ENCODE measurements at regions not wholly inside any gene's neighbourhood (a gene's known extent, or its start where the extent isn't known, plus 50 kb on each side); places are given as distances from the start of the nearest gene placed in this dataset.

- H3K27me3 ChIP-seq (ENCODE audit: insufficient read depth, low read length), result no peaks in the 10 kb centered on the region
- no peaks in the 10 kb centered on the region for H3K79me2 ChIP-seq (ENCODE audit: control insufficient read depth, insufficient read depth, low read length, poor library complexity)
- H3K18ac ChIP-seq (ENCODE audit: low read length), result no peak overlapping the region
- no peak overlapping the region for H4K91ac ChIP-seq (ENCODE audit: low read depth, low read length)
- H3K27ac ChIP-seq (ENCODE audit: low read depth, low read length), result no peak overlapping the region
- no peak overlapping the region for H4K8ac ChIP-seq (ENCODE audit: low read depth, low read length)
- H3K4me2 ChIP-seq (ENCODE audit: low read length), result no peak overlapping the region
- H2BK5ac ChIP-seq (ENCODE audit: low read depth, low read length, poor library complexity), result no peak overlapping the region
- H3K14ac ChIP-seq (ENCODE audit: low read length), result no peak overlapping the region
- no peak overlapping the region for H3K9ac ChIP-seq (ENCODE audit: low read length)
- no peak overlapping the region for H2AK5ac ChIP-seq (ENCODE audit: low read length)
- no peak overlapping the region for H2AFZ ChIP-seq (ENCODE audit: insufficient read depth, low read length, poor library complexity)
- H3K4ac ChIP-seq (ENCODE audit: low read depth, low read length), result no peak overlapping the region
- H2BK12ac ChIP-seq (ENCODE audit: low read length), result no peak overlapping the region
- no peaks in the 10 kb centered on the region for H3K36me3 ChIP-seq (ENCODE audit: control insufficient read depth in 1 of 2, insufficient read depth in 2 of 2, low read length in 2 of 2)
- H2BK120ac ChIP-seq (ENCODE audit: insufficient read depth, low read length, poor library complexity), result no peak overlapping the region
- peaks cover 1% of the 10 kb centered on the region for H3K79me1 ChIP-seq (ENCODE audit: low read length)
- no CpG with 5 or more reads among the region's 3 CpGs for WGBS (ENCODE audit: extremely low coverage, insufficient coverage, insufficient read length)
- no peak overlapping the region for H4K12ac ChIP-seq (ENCODE audit: low read depth, low read length)
- H3K23ac ChIP-seq (ENCODE audit: low read length), result no peak overlapping the region
- H3K4me1 ChIP-seq (ENCODE audit: control insufficient read depth in 1 of 2, insufficient read depth in 2 of 2, low read length in 2 of 2), result peaks cover 0 to 2% of the 10 kb centered on the region in 2 experiments
- H3K4me3 ChIP-seq (ENCODE audit: low read depth, low read length), result no peak overlapping the region
- no peak for DNase-seq
- H3K9me3 ChIP-seq (ENCODE audit: insufficient read depth, low read depth, low read length), result no peaks in the 10 kb centered on the region
These were observed 223.3 kb upstream of the PRICKLE1 start for GRCh38 chr12:42812871-42813270.

- H4K91ac ChIP-seq (ENCODE audit: low read depth, low read length), result no peak overlapping the region
- H2AK5ac ChIP-seq (ENCODE audit: low read length), result no peak overlapping the region
- no peak overlapping the region for H2BK5ac ChIP-seq (ENCODE audit: low read depth, low read length, poor library complexity)
- no peak overlapping the region for H3K4me3 ChIP-seq (ENCODE audit: low read depth, low read length)
- no peak overlapping the region for H3K4ac ChIP-seq (ENCODE audit: low read depth, low read length)
- H2BK120ac ChIP-seq (ENCODE audit: insufficient read depth, low read length, poor library complexity), result no peak overlapping the region
- H4K8ac ChIP-seq (ENCODE audit: low read depth, low read length), result no peak overlapping the region
- peak overlapping the region; percentile 5 for H3K4me2 ChIP-seq (ENCODE audit: low read length)
- H3K79me1 ChIP-seq (ENCODE audit: low read length), result peaks cover 1% of the 10 kb centered on the region
- no peak overlapping the region for H2BK12ac ChIP-seq (ENCODE audit: low read length)
- H3K36me3 ChIP-seq (ENCODE audit: control insufficient read depth in 1 of 2, insufficient read depth in 2 of 2, low read length in 2 of 2), result no peaks in the 10 kb centered on the region
- H3K14ac ChIP-seq (ENCODE audit: low read length), result no peak overlapping the region
- no peaks in the 10 kb centered on the region for H3K9me3 ChIP-seq (ENCODE audit: insufficient read depth, low read depth, low read length)
- H3K27ac ChIP-seq (ENCODE audit: low read depth, low read length), result no peak overlapping the region
- H4K12ac ChIP-seq (ENCODE audit: low read depth, low read length), result no peak overlapping the region
- no peaks in the 10 kb centered on the region for H3K79me2 ChIP-seq (ENCODE audit: control insufficient read depth, insufficient read depth, low read length, poor library complexity)
- no peak overlapping the region for H2AFZ ChIP-seq (ENCODE audit: insufficient read depth, low read length, poor library complexity)
- no peaks in the 10 kb centered on the region for H3K27me3 ChIP-seq (ENCODE audit: insufficient read depth, low read length)
- H3K9ac ChIP-seq (ENCODE audit: low read length), result no peak overlapping the region
- no peak overlapping the region for H3K23ac ChIP-seq (ENCODE audit: low read length)
- H3K4me1 ChIP-seq (ENCODE audit: control insufficient read depth in 1 of 2, insufficient read depth in 2 of 2, low read length in 2 of 2), result peaks cover 0 to 2% of the 10 kb centered on the region in 2 experiments
- DNase-seq, result peak in 1 of 2 donors; percentile 38
- H3K18ac ChIP-seq (ENCODE audit: low read length), result no peak overlapping the region
These were observed 222.5 kb upstream of the PRICKLE1 start for GRCh38 chr12:42812086-42812485.

GRCh38 chr12:42810006-42810405 is 220.5 kb upstream of the PRICKLE1 start:
- DNase-seq, result no peak
- Histone ChIP-seq H3K4me1 (ENCODE audit: control insufficient read depth in 1 of 2, insufficient read depth in 2 of 2, low read length in 2 of 2) (peaks cover 0 to 2% of the 10 kb centered on the region in 2 experiments), H3K23ac (ENCODE audit: low read length) (no peak overlapping the region), H2BK120ac (ENCODE audit: insufficient read depth, low read length, poor library complexity) (no peak overlapping the region), H3K36me3 (ENCODE audit: control insufficient read depth in 1 of 2, insufficient read depth in 2 of 2, low read length in 2 of 2) (peaks cover 0 to under 1% of the 10 kb centered on the region in 2 experiments), H3K79me2 (ENCODE audit: control insufficient read depth, insufficient read depth, low read length, poor library complexity) (no peaks in the 10 kb centered on the region), H3K18ac (ENCODE audit: low read length) (no peak overlapping the region), H2BK5ac (ENCODE audit: low read depth, low read length, poor library complexity) (no peak overlapping the region), H2BK12ac (ENCODE audit: low read length) (no peak overlapping the region), H3K14ac (ENCODE audit: low read length) (no peak overlapping the region), H3K27ac (ENCODE audit: low read depth, low read length) (no peak overlapping the region), H3K4ac (ENCODE audit: low read depth, low read length) (no peak overlapping the region), H2AK5ac (ENCODE audit: low read length) (no peak overlapping the region), H3K79me1 (ENCODE audit: low read length) (peaks cover 3% of the 10 kb centered on the region), H3K4me3 (ENCODE audit: low read depth, low read length) (no peak overlapping the region), H3K4me2 (ENCODE audit: low read length) (no peak overlapping the region), H3K9me3 (ENCODE audit: insufficient read depth, low read depth, low read length) (no peaks in the 10 kb centered on the region), H3K9ac (ENCODE audit: low read length) (no peak overlapping the region), H4K91ac (ENCODE audit: low read depth, low read length) (no peak overlapping the region), H3K27me3 (ENCODE audit: insufficient read depth, low read length) (no peaks in the 10 kb centered on the region), H4K8ac (ENCODE audit: low read depth, low read length) (no peak overlapping the region), H4K12ac (ENCODE audit: low read depth, low read length) (no peak overlapping the region), H2AFZ (ENCODE audit: insufficient read depth, low read length, poor library complexity) (no peak overlapping the region)
- WGBS (ENCODE audit: extremely low coverage, insufficient coverage, insufficient read length), result no CpG with 5 or more reads among the region's 3 CpGs

- Histone ChIP-seq H3K4ac (ENCODE audit: low read depth, low read length) (no peak overlapping the region), H3K23ac (ENCODE audit: low read length) (no peak overlapping the region), H2BK12ac (ENCODE audit: low read length) (no peak overlapping the region), H3K79me1 (ENCODE audit: low read length) (peaks cover 5% of the 10 kb centered on the region), H4K91ac (ENCODE audit: low read depth, low read length) (peak overlapping the region; percentile 49), H3K18ac (ENCODE audit: low read length) (no peak overlapping the region), H2AFZ (ENCODE audit: insufficient read depth, low read length, poor library complexity) (no peak overlapping the region), H3K36me3 (ENCODE audit: control insufficient read depth in 1 of 2, insufficient read depth in 2 of 2, low read length in 2 of 2) (peaks cover 0 to 2% of the 10 kb centered on the region in 2 experiments), H2AK5ac (ENCODE audit: low read length) (no peak overlapping the region), H3K4me2 (ENCODE audit: low read length) (no peak overlapping the region), H3K4me3 (ENCODE audit: low read depth, low read length) (no peak overlapping the region), H3K27me3 (ENCODE audit: insufficient read depth, low read length) (no peaks in the 10 kb centered on the region), H3K9ac (ENCODE audit: low read length) (no peak overlapping the region), H4K12ac (ENCODE audit: low read depth, low read length) (no peak overlapping the region), H3K9me3 (ENCODE audit: insufficient read depth, low read depth, low read length) (no peaks in the 10 kb centered on the region), H3K4me1 (ENCODE audit: control insufficient read depth in 1 of 2, insufficient read depth in 2 of 2, low read length in 2 of 2) (peaks cover 0 to 2% of the 10 kb centered on the region in 2 experiments), H3K14ac (ENCODE audit: low read length) (no peak overlapping the region), H3K79me2 (ENCODE audit: control insufficient read depth, insufficient read depth, low read length, poor library complexity) (no peaks in the 10 kb centered on the region), H2BK120ac (ENCODE audit: insufficient read depth, low read length, poor library complexity) (no peak overlapping the region), H2BK5ac (ENCODE audit: low read depth, low read length, poor library complexity) (no peak overlapping the region), H4K8ac (ENCODE audit: low read depth, low read length) (no peak overlapping the region), H3K27ac (ENCODE audit: low read depth, low read length) (peak overlapping the region; percentile 43)
- WGBS (ENCODE audit: extremely low coverage, insufficient coverage, insufficient read length), result no CpG with 5 or more reads among the region's 2 CpGs
- peak in 1 of 2 donors; percentile 30 for DNase-seq
These were observed 219.7 kb upstream of the PRICKLE1 start for GRCh38 chr12:42809226-42809625.

Data from trophoblast cell (in vitro differentiated cells and primary cell).